ENCODE measurements at regions not wholly inside any gene's neighbourhood (a gene's known extent, or its start where the extent isn't known, plus 50 kb on each side); places are given as distances from the start of the nearest gene placed in this dataset.

DNA sequence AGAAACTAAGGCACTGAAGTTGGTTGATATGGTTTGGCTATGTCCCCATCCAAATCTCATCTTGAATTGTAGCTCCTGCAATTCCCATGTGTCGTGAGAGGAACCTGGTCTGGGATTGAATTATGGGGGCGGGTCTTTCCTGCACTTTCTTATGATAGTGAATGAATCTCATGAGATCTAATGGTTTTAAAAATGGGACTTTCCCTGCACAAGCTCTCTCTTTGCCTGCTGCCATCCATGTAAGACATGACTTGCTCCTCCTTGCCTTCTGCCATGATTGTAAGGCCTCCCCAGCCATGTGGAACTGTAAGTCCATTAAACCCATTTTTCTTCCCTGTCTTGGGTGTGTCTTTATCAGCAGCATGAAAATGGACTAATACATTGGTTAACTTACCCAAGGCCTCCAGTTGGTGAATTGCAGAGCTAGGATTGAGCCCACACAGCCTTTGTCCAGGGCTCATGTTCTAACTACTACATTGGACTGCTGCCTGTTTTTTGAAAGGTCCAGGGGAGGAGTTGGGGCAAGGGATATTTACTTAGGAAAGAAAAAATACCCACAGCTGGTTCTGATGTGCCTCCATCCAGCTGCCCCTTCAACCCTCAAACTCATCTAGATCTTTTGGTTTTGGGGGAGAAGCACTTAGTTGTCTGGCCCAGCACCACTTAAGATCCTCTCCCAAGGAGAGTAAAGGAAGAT, 107.8 kb upstream of the NAV2 start:
- H3K9ac ChIP-seq (replicated peaks; ENCODE audit: extremely low read depth, insufficient read depth, low read length), result no peak overlapping the region
- intact Hi-C loops (cut with micrococcal nuclease) (no loop called here), dilution Hi-C loops (cut with MboI; ENCODE audit: extremely low pct_ligation_motif_present, low sequenced_read_pairs) (no loop called here)
- no peak overlapping the region for H3K4me2 ChIP-seq (ENCODE audit: insufficient read depth, low read length)
- H3K36me3 ChIP-seq (ENCODE audit: control insufficient read depth in 2 of 2, extremely low read depth in 1 of 2, insufficient read depth in 2 of 2, low read length in 2 of 2), result no peaks in the 10 kb centered on the region
- no TSS peak for BruUV-seq (replicated peaks)
- H3K27me3 ChIP-seq (ENCODE audit: control insufficient read depth in 2 of 2, insufficient read depth in 2 of 2, low read length in 2 of 2), result no peaks in the 10 kb centered on the region
- no peaks in the 10 kb centered on the region for H4K20me1 ChIP-seq (replicated peaks; ENCODE audit: control insufficient read depth, extremely low read depth, insufficient read depth, low read length)
- H3K4me3 ChIP-seq (replicated peaks in 1 of 3; ENCODE audit: insufficient read depth in 1 of 3, low read depth in 1 of 3, low read length in 3 of 3), result no peak overlapping the region
- H2AFZ ChIP-seq (ENCODE audit: low read depth, low read length), result no peak overlapping the region
- H3K4me1 ChIP-seq (ENCODE audit: control insufficient read depth, extremely low read depth, insufficient read depth, low read length), result peaks cover 8% of the 10 kb centered on the region
- DNase-seq (ENCODE audit: low read depth, low spot score) (no peak), FAIRE-seq (no peak)
- no peaks in the 10 kb centered on the region for H3K9me3 ChIP-seq (replicated peaks; ENCODE audit: control insufficient read depth, insufficient read depth, low read length)
- no peaks in the 10 kb centered on the region for H3K79me2 ChIP-seq (ENCODE audit: control insufficient read depth, insufficient read depth, low read length)
- H3K27ac ChIP-seq (ENCODE audit: insufficient read depth, low read depth, low read length), result no peak overlapping the region
- ChIA-PET CTCF (interaction anchor here (1.1 to 1.4 kb wide), 2 partner anchors 8 to 11 kb away, joined by 4 to 5 read pairs; no protein-coding TSS in a partner anchor), POLR2A (no interaction called here)
- no peak for TF ChIP-seq MYC (IDR thresholded peaks at IDR 0.05; ENCODE audit: low read depth, low read length)
- TF ChIP-seq EZH2 (IDR thresholded peaks at IDR 0.05; ENCODE audit: borderline replicate concordance, low read depth, low read length, severe bottlenecking), result no peak
- TF ChIP-seq, protein P1, sequence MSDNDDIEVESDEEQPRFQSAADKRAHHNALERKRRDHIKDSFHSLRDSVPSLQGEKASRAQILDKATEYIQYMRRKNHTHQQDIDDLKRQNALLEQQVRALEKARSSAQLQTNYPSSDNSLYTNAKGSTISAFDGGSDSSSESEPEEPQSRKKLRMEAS (IDR thresholded peaks at IDR 0.05; ENCODE audit: insufficient read depth, insufficient read length), result no peak
- no peak for TF ChIP-seq GATA2 (IDR thresholded peaks at IDR 0.05; ENCODE audit: insufficient read depth, insufficient read length, low read depth, low read length)
- no peak for TF ChIP-seq JUN (IDR thresholded peaks at IDR 0.05; ENCODE audit: borderline replicate concordance, insufficient read depth, insufficient read length, low read depth)
- TF ChIP-seq POLR2A (IDR thresholded peaks at IDR 0.05; ENCODE audit: low read depth, low read length), result no peak
- TF ChIP-seq, protein P2, sequence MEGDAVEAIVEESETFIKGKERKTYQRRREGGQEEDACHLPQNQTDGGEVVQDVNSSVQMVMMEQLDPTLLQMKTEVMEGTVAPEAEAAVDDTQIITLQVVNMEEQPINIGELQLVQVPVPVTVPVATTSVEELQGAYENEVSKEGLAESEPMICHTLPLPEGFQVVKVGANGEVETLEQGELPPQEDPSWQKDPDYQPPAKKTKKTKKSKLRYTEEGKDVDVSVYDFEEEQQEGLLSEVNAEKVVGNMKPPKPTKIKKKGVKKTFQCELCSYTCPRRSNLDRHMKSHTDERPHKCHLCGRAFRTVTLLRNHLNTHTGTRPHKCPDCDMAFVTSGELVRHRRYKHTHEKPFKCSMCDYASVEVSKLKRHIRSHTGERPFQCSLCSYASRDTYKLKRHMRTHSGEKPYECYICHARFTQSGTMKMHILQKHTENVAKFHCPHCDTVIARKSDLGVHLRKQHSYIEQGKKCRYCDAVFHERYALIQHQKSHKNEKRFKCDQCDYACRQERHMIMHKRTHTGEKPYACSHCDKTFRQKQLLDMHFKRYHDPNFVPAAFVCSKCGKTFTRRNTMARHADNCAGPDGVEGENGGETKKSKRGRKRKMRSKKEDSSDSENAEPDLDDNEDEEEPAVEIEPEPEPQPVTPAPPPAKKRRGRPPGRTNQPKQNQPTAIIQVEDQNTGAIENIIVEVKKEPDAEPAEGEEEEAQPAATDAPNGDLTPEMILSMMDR (IDR thresholded peaks at IDR 0.05; ENCODE audit: extremely low read depth in 1 of 2, insufficient read depth in 1 of 2, low read depth in 1 of 2, low read length in 2 of 2), result no peak
- TF ChIP-seq POLR2AphosphoS5 (IDR thresholded peaks at IDR 0.05; ENCODE audit: insufficient read depth, low read depth, low read length), result no peak
- no peak for TF ChIP-seq FOS (IDR thresholded peaks at IDR 0.05; ENCODE audit: borderline replicate concordance, insufficient read depth, low read length)
- H3K9me1 ChIP-seq (replicated peaks; ENCODE audit: control insufficient read depth, extremely low read depth, insufficient read depth, low read length), result no peaks in the 10 kb centered on the region

Measured in endothelial cell of umbilical vein (primary cell).